CD4-positive, alpha-beta T cell (primary cell): ENCODE measurements at regions not wholly inside any gene's neighbourhood (a gene's known extent, or its start where the extent isn't known, plus 50 kb on each side); places are given as distances from the start of the nearest gene placed in this dataset.
"Not testable (repeated sequence)": the region's sequence is repeated elsewhere in the genome, so short reads cannot be mapped to it uniquely, and the experiment has no call there.

ENCODE experiments used
- ATAC-seq: fragments of 200-7000 bp; cut with Tn5 transposase; one replicate; pipeline ENCODE4 v1.10.0; 2022; ENCODE audit warnings: mild to moderate bottlenecking; ENCODE audit not compliant: poor library complexity
- CTCF ChIA-PET: fragments of 350-600 bp; sonication (Branson Sonifier 250); formaldehyde crosslinking; loops from one replicate; lab custom pipeline; 2021; ENCODE audit warnings: antibody characterized with exemption, inconsistent platforms; lab: Charles Lee
- POLR2A ChIA-PET: fragments of 350-600 bp; sonication (Branson Sonifier 250); formaldehyde crosslinking; loops from one replicate; lab custom pipeline; 2021; ENCODE audit warnings: antibody characterized with exemption, inconsistent platforms; lab: Charles Lee
- DNase-seq, 14 experiments: peaks; one replicate each; pipeline ENCODE4 v3.0.0-alpha.2; 2013 to 2020; ENCODE audit warnings: mixed read lengths in 2 of 14
- H3K27ac ChIP-seq, 2 donors: one replicate each; pipeline versions ENCODE4 v1.5.1 to v1.7.0; 2013; ENCODE audit warnings: low read length in 2 of 2, low read depth in 1 of 2, mild to moderate bottlenecking in 1 of 2
- H3K27me3 ChIP-seq, 2 experiments: 1 replicate in 1 of 2; 2 replicates in 1 of 2; pipeline versions ENCODE4 v1.6.1 to v1.7.0; 2013; ENCODE audit warnings: low read length in 2 of 2, control low read depth in 1 of 2, mild to moderate bottlenecking in 1 of 2, moderate library complexity in 1 of 2; ENCODE audit not compliant: insufficient read depth in 2 of 2, control insufficient read depth in 1 of 2
- H3K36me3 ChIP-seq: one replicate; pipeline ENCODE4 v1.6.1; 2013; ENCODE audit warnings: low read length, control low read depth; ENCODE audit not compliant: insufficient read depth
- H3K4me1 ChIP-seq: one replicate; pipeline ENCODE4 v1.6.1; 2013; ENCODE audit warnings: low read length, control low read depth; ENCODE audit not compliant: insufficient read depth
- H3K4me3 ChIP-seq: one replicate; pipeline ENCODE4 v1.5.1; 2013; ENCODE audit warnings: mild to moderate bottlenecking, low read length, moderate library complexity
- H3K9me3 ChIP-seq, 2 experiments: 1 replicate in 1 of 2; 2 replicates in 1 of 2; pipeline versions ENCODE4 v1.6.1 to v1.7.0; 2013; ENCODE audit warnings: low read length in 2 of 2, mild to moderate bottlenecking in 2 of 2, control low read depth in 1 of 2, moderate library complexity in 1 of 2; ENCODE audit not compliant: control insufficient read depth in 1 of 2, insufficient read depth in 1 of 2
- H3K27ac Mint-ChIP-seq: one replicate; pipeline ENCODE4 v1.8.0; 2020; ENCODE audit warnings: mixed read lengths
- H3K27me3 Mint-ChIP-seq: one replicate; pipeline ENCODE4 v1.8.0; 2021; ENCODE audit warnings: mixed read lengths
- H3K36me3 Mint-ChIP-seq: one replicate; pipeline ENCODE4 v1.8.0; 2021; ENCODE audit warnings: low read depth, mixed read lengths
- H3K4me1 Mint-ChIP-seq: one replicate; pipeline ENCODE4 v1.8.0; 2021; ENCODE audit warnings: low read depth, mixed read lengths
- H3K4me3 Mint-ChIP-seq: one replicate; pipeline ENCODE4 v1.8.0; 2020; ENCODE audit warnings: mild to moderate bottlenecking, mixed read lengths
- H3K9me3 Mint-ChIP-seq: one replicate; pipeline ENCODE4 v1.8.0; 2020; ENCODE audit warnings: mixed read lengths
- intact Hi-C, 2 experiments: fragments of 100-400 bp; cut with DNase I in 1 of 2; cut with micrococcal nuclease in 1 of 2; formaldehyde crosslinking; loops; one replicate each; pipeline versions ENCODE4 v1.15.1 to v1.9.0; 2023 to 2025; cut with DNase I, micrococcal nuclease

GRCh38 chr1:144322598-144322997 lies 50.8 kb downstream of the PPIAL4E start:
- H3K27ac Mint-ChIP-seq, POLR2A ChIA-PET, ATAC-seq, H3K4me1 ChIP-seq, H3K27me3 ChIP-seq, H3K36me3 Mint-ChIP-seq, CTCF ChIA-PET, H3K4me1 Mint-ChIP-seq, H3K27ac ChIP-seq, intact Hi-C loops, H3K27me3 Mint-ChIP-seq, H3K9me3 Mint-ChIP-seq, H3K36me3 ChIP-seq, H3K9me3 ChIP-seq, H3K4me3 ChIP-seq, H3K4me3 Mint-ChIP-seq: not testable (repeated sequence)
- peak in 4 of 14 experiments; percentile 0 to 24 (median 0) for DNase-seq
